GM18519 (cell line): ENCODE measurements at regions not wholly inside any gene's neighbourhood (a gene's known extent, or its start where the extent isn't known, plus 50 kb on each side); places are given as distances from the start of the nearest gene placed in this dataset.

Source experiments
- ATAC-seq: cut with Tn5 transposase; IDR thresholded peaks from one replicate; pipeline ENCODE4 v1.9.1; 2021; ENCODE audit warnings: mild to moderate bottlenecking, moderate library complexity; ENCODE audit not compliant: unreplicated experiment, low FRiP score

DNA sequence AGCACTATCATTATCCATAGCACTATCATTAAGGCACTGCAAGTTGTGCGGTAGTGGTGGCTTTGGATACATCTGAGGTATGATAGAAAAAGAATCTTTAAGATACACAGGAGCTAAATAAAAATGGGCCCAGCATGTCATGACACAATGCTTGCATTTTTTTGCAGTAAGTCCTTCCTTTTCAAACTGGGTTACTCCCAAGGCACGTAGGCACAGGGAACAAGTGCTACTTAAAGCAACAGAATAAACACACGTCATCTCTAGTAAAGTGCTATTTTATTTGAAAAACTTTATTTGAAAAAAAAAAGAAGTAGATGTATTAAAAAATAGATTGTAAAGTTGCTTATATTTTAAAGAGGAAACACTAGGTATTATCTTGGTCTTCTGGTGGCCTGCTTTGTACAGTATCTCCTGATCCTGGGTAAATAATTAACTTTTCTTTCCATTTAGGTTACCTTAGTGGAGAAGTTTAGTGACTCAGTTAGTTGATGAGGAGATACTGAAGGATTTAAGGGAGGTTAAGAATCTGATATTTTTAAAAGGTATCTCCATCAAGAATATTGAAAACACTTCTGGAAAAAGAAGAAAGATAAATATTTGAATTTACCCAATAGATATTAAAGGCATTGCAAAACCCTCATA lies 129.6 kb downstream of the EDN1 start:
- ATAC-seq: no peak

DNA sequence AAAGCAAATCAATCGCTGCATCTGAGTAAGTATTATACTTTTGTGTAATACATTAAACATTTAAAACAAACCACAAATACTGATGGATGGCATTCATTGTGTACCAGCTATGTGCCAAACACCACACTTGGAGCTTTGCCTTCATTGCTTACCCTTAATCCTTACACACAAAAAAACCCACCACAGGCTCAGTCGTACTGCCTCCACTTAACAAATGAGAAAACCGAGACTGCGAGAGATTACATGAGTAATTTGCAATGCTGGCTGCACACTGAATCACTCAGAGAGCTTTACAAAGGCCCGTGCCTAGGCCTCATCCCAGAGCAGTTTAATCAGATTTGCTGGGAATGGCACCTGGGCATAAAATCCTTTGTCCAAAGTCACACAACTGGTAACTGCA lies 130.5 kb downstream of the EDN1 start:
- no peak for ATAC-seq

DNA sequence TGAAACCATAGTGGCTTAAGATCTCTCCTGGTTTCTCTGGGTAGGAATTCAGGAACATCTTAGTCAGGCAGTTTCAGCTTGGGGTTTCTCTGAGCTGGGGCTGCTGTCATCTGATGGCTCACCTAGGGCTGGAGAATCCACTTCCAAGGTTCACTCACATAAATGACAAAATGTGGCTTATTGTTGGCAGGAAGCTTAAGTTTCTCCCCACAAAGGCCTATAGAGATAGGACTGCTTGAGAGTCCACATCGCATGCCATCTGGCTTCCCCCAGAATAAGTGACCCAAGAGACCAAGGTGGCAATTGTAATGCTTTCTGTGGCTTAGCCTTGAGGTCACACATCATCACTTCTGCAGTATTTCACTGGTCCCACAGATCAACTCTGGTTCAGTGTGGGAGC lies 131.4 kb downstream of the EDN1 start:
- no peak for ATAC-seq

DNA sequence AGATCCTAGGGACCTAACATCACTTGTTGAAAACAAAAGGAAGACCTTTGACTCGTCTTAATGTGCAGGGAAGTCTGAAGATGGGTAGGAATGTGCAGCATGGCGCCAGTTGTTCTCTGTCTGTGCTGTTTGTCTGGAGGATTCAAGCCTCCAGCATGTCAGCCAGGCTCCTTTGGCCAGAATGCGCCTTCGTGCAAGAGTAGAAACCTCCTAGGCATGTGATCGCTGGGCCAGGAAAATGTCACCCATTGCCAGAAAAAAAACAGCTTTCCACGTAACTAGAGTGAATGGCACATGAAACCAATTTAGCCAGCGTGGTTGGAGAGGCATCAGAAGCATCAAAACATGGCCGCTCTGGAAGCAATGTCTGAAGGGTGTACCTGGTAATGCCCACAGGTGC lies 132.7 kb downstream of the EDN1 start:
- no peak for ATAC-seq

DNA sequence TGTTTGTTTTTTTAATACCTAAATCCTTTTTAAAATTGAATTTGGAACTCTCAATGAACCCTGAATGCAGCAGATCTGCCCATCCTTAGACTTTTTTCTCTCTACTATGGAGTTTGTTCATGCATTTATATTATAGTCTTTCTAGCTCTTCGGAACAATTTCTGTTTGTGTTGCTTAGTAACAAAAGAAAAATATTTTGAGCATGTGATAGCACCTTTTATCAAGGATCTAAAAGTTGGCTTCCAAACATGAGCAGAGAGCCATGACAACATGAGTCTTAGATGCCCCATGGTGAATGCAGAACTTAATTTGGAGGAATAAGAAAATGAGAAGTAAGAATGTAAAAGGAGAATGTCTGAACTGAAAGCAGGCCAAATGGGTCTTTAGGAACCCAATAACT lies 133.7 kb downstream of the EDN1 start:
- no peak for ATAC-seq

DNA sequence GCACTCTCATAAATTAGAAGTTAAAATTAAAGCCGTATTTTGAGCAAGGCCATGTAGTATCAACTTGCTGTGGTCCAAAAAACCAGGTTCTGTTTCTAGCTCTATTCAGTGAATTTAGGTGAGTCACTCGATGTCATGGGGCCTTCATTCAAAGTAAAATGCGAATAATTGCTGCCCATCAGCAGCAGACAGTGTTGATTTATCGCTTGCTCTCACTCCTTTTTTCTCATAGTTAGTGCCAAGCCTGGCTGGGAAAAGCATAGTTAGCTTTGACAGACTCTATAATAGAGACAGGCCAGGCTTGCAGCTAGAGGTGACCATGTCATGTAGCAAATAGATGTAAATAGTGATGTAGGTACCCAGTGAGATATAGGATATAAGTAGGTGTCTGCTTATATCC lies 136.0 kb downstream of the EDN1 start:
- no peak for ATAC-seq

DNA sequence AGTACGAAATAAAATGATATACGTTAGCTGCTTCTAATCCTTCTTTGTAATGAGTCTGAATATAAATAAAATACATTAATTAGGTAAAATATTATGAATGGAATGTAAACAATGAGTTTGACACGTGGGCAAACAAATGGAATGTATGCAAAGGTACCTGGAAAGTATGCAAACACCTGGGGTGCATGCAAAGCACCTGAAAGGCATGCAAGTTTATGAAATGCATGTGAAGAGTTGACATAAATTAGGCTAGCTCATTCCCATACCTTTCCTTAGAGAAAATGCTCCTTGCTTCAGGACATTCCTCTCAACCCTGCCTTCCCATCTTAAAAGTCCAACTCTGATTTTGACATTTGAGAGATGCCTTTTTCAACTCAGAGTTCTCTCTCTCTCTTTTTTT lies 140.9 kb downstream of the EDN1 start:
- ATAC-seq: no peak

DNA sequence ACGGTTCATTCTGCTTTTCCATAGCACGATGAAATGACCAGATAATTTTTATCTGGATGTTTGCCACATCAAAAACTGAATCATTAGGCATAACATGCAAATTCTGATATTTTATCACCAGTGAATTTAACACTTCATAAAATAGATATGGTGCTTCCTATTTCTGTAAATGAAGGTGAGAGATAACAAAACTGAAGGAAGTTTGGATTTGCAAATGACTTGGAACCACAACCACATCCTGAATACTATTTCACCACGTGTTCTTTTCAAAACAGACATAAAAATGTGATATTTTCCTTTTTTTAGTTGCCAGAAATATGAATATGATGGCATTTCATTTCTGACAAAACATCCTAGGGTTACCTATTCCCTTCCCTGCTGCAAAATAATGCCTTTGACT lies 146.1 kb downstream of the EDN1 start:
- ATAC-seq: no peak

DNA sequence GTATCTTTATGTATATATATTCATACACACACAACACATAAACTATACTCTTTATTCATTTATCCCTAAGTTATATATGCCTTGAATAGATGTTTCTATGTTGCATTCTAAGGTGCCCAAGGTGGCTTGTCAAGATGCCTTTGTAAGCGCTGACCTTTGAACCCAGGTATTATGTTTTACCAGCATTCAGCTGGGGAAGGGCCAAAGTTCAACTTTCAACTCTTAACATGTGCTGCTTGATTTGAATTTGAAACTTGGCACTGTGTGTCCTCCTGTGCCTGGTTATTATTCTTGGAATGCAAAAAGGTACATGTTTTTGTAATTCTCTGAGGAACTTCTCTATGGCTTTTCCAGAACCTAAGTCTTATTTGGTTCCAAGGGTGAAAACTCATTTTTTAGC lies 146.5 kb downstream of the EDN1 start:
- no peak for ATAC-seq

DNA sequence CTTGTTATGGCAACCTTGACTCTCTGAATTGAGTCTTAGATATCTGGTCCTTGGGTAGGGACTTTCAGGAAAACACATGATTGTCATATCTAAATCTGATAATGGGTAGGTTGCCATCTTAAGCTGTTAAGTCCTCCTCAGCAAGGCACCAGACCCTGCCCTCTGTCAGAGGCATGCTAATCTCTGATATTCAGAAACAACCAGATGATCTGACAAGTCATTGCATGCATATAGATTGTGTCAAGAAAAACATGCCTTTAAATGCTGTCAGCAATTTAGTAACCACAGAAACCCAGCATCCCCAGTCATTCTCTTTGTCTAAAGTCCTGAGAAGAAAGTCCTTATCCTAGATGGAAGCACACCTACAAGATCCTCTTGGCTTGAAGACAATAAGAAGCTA lies 149.1 kb downstream of the EDN1 start:
- ATAC-seq: no peak

DNA sequence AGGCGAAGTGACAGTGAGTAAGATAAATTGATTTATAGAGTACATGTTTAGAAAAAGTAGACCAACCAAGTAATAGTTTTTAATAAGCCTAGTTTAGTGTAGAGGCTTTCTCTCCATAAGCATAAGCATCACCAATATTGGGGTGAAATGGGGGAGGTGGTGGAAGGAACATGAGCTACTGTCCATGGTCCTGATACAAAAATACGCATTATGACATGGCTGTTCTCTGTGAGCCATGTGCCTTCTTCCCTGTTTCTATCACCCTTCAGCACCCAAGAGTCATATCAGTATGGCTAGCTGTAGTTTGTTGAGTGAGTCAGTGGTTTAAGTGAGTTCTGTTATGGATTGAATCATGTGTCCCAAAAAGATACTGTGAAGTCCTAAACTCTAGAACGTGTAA lies 150.8 kb downstream of the EDN1 start:
- no peak for ATAC-seq

DNA sequence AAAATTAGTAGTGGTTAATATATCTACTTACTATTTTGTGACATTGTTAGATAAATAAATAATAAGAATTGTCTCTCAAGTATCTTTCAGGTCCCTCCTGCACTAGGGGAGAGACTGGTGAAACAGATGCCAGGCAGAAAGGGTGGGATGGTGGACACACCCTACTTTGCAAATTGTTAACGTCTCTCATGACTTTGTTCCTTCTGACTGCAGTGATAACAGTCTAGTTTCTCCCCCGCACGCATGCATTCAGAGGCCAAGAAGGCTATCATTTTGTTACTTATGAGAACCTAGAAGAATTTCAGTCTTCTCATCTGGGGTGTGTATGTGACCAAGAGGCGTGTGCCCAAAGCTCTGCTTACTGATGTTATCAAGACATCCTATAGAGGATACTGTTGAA lies 152.3 kb downstream of the EDN1 start:
- ATAC-seq: no peak

DNA sequence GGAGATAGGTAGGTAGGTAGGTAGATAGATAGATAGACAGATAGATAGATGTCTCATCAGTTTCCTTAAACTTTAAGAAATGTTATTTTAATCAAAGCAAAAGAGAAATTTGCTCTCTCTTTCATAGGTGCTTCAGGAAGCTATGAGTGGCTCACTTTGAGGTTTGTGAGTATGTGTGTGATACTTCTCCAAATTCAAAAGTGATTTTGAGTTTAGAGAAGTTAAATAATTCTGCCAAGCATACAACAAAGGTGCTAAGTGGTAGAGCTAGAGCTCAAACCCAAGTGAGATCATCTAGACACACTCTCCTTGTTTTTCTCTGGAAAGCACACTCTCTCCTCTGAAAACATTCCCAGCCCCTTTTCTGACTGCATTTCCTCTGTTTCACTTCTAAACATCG lies 156.2 kb downstream of the EDN1 start:
- no peak for ATAC-seq

DNA sequence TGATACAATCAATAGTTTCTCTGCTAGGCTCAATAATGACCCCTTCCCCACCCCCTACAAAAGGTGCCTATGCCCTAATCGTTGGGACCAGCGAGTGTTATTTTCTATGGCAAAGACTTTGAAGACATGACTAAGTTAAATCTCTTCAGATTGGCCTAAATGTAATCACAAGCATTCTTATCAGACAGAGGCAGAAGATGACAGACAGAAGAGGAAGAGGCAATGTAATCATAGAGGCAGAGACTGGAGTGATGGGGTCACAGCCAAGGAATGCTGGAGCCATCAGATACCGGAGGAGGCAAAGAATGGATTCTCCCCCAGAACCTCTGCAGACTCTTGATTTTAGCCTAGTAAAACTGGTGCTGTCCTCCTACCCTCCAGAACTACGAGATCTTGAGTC lies 159.3 kb downstream of the EDN1 start:
- no peak for ATAC-seq

DNA sequence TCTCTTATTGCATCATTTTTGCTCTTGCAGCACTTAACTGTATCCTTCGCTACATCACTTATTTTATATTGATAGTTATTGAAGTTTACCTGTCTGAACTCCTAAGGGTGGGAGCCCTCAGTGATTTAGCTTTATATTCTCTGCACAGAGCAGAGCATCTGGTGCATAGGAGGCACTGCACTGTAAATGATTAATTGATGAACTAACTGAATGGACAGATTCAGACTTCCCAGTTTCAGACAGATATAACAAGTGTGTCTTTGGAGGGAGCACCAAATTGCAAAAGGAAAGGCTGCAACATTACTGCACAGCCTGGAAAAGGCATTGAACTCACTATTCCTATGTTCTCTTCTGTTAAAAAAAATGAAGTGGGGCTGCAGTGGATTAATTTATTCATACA lies 160.3 kb downstream of the EDN1 start:
- no peak for ATAC-seq

DNA sequence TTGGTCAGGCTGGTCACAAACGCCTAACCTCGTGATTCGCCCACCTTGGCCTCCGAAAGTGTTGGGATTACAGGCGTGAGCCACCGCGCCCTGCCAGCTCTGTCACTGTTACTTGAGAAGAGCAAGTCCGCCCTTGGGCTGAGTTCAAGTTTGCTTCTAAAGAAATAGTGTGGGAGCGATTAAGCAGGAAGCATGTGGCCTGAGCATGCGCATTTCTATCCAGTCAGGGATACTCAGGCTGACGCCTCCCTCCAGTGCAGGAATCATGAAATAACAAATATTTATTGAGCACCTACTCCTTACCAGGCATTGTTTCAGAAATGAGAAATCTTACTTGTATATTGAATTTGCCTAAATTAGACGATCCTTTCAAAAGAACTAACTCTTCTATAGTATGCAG lies 166.2 kb downstream of the EDN1 start:
- ATAC-seq: no peak

DNA sequence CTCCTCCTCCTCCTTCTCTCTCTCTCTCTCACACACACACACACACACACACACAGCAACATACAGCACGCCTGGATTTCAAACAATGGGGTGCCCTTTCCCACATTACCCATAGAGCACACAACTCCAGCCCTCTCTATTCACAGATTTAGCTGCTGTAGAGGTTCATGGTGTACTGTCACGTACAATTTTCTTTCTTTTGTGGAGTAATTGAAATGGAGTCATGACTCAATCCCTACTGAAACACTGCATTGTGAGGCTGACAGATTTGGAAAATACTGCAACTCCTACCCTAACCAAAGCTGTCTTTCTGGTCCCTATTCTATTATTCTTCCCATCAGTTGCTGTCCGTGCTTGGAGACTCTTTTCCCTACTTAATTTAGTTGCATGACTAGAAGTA lies 166.9 kb downstream of the EDN1 start:
- no peak for ATAC-seq

DNA sequence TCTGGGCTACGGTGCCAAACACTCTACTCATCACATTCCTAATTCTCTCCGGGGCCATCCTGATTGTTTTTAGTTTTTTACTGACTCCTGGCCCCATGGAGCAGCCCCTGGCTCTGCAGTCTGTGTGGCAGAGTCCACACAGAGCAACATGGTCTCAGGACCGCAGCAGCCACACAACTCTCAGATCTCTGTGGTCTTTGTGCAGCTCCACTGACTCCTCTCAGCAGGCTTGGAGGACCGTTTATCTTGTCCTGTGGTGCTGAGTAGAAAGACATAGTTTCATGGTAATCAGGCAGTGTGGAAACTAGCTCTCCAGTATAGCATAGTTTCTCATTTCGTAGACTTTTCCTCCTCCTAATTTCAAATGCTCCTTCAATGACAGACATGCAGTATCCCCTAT lies 168.4 kb downstream of the EDN1 start:
- ATAC-seq: no peak

DNA sequence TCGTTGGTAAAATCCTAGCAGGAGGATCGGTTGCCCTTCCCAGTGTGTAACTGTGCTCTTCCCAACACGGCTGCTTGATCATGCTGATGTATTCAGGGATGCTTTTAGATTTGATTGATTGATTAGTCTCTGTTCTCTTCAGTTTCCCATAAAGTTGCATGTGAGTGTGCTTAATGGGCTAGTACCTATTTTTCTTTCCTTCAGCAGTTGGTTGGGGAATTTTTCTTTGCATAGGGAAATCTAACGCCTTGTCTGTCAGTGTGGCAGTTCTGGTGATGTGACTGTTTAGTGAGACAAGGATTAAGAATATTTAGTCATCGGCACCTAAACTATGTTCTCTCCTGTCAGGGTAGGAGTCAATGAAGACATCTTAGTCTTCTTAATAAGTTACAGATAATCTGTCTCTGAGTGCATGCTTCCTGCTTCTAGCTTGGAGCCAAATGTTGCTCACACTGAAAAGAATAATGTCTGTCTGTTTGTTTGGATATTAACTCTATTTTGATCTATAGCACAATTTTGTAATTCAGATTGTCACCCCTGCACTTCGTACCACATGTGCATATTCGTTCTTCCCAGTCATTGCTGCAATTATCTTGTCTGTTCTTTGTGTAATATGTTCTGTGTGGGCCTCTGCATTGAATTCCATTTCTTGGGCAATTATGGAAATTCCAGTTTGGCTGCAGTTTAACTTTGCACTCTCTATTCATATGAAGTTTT lies 169.9 kb downstream of the EDN1 start:
- ATAC-seq: no peak

DNA sequence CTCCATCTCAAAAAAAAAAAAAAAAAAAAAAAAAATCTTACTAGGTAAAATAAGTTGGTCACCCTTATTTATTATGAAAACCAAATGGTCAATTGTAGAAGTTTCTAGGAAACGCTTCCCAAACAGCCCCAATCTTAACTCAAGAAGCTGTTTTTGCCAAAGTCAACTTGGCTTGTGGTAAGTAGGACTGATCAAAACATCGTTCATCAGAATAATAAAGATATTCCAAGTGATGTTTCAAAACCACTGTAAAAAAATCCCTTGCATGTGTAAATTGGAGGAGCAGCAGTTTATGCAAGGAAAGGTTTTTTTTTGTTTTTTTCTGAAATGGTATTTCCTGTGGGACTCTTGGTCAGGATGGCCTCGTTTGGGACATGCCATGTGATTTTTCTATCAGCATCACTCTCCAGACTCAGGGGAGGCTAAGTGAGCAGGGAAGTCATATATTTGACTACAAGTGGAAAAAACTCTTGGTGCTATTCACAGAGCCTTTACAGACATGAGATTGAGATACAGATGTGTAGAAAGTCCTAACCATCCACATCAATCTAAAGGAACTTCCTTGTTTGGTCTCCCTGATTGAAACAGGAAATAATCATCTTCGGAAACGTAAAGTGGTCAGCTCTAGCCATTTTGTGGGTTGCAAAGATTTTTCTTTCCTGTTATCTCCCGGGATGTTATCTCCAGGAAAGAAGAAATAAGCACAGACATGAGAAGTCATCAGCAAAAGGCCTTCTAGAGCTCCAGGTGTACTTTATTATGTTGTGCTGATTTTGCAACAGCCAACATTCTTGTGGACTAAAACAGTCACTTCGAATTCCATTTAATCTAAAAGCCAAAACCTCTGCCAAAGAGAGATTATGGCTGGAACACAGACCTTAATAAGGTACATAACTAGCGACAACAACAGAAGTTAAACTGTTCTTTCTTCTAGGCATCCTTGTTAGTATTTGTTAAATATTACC lies 177.8 kb downstream of the EDN1 start:
- ATAC-seq: no peak

DNA sequence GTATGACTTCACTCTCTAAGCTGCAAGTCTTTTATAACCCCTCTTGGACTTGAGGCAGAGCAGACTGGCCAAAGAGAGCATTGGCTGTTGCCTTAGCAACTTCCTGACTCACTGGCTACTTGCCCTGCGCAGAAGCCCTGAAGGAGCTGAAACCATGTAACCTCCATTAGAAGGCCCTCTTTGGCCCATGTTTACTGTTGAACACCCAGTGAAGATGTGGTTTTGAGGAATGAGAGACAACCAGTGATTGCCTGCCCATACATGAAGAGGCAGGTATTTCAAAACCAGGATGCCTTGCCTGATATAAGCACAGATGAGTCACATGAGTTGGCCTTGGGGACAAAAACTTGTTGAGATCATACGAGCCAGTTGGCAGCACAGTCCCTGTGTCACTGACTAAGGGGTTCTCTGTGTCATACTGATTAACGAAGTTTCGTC lies 182.5 kb downstream of the EDN1 start:
- ATAC-seq: no peak
